ENCODE measurements at regions not wholly inside any gene's neighbourhood (a gene's known extent, or its start where the extent isn't known, plus 50 kb on each side); places are given as distances from the start of the nearest gene placed in this dataset.

- DNase-seq (ENCODE audit: extremely low spot score): no peak
- POLR2A ChIA-PET: no interaction called here
- TF ChIP-seq, protein P1, sequence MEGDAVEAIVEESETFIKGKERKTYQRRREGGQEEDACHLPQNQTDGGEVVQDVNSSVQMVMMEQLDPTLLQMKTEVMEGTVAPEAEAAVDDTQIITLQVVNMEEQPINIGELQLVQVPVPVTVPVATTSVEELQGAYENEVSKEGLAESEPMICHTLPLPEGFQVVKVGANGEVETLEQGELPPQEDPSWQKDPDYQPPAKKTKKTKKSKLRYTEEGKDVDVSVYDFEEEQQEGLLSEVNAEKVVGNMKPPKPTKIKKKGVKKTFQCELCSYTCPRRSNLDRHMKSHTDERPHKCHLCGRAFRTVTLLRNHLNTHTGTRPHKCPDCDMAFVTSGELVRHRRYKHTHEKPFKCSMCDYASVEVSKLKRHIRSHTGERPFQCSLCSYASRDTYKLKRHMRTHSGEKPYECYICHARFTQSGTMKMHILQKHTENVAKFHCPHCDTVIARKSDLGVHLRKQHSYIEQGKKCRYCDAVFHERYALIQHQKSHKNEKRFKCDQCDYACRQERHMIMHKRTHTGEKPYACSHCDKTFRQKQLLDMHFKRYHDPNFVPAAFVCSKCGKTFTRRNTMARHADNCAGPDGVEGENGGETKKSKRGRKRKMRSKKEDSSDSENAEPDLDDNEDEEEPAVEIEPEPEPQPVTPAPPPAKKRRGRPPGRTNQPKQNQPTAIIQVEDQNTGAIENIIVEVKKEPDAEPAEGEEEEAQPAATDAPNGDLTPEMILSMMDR (IDR thresholded peaks at IDR 0.05; ENCODE audit: control extremely low read depth, extremely low read depth, low read depth, missing control alignments): no peak
- CTCF ChIA-PET: no interaction called here
Observed at GRCh38 chr20:57952136-57952535, 242.3 kb upstream of the PMEPA1 start.

DNA sequence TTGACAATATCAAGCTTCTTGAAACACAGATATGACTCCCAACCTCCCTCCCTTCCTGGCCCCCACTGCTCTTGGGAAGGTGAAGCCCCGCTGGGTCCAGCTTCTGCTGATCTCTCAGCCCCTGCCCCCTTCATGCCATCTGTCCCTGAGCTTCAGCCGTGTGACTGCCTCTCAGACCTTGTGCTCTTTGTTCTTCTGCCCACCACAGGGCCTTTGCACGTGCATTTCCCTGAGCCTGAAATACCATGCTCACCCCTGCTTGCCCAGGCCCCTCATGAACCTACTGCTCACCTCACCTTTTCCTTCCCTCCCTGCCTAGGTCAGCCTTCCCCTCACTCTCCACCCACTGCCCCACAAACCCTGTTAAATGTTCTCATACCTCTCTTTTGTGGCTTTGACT lies 241.7 kb upstream of the PMEPA1 start:
- TF ChIP-seq, protein P1 (IDR thresholded peaks at IDR 0.05; ENCODE audit: control extremely low read depth, extremely low read depth, low read depth, missing control alignments): no peak
- ChIA-PET POLR2A (no interaction called here), CTCF (no interaction called here)
- DNase-seq (ENCODE audit: extremely low spot score): no peak

- ChIA-PET CTCF (no interaction called here), POLR2A (no interaction called here)
- no peak for DNase-seq (ENCODE audit: extremely low spot score)
- TF ChIP-seq, protein P1 (IDR thresholded peaks at IDR 0.05; ENCODE audit: control extremely low read depth, extremely low read depth, low read depth, missing control alignments): no peak
Observed at GRCh38 chr20:57950764-57951485, 241.1 kb upstream of the PMEPA1 start.

- POLR2A ChIA-PET: no interaction called here
- CTCF ChIA-PET: no interaction called here
- no peak for DNase-seq (ENCODE audit: extremely low spot score)
- TF ChIP-seq, protein P1 (IDR thresholded peaks at IDR 0.05; ENCODE audit: control extremely low read depth, extremely low read depth, low read depth, missing control alignments): no peak
Observed at GRCh38 chr20:57948180-57948955, 238.6 kb upstream of the PMEPA1 start.

- CTCF ChIA-PET: no interaction called here
- TF ChIP-seq, protein P1 (IDR thresholded peaks at IDR 0.05; ENCODE audit: control extremely low read depth, extremely low read depth, low read depth, missing control alignments): no peak
- no peak for DNase-seq (ENCODE audit: extremely low spot score)
- POLR2A ChIA-PET: no interaction called here
Observed at GRCh38 chr20:57947421-57948179, 237.8 kb upstream of the PMEPA1 start.

GRCh38 chr20:57946559-57947315 lies 236.9 kb upstream of the PMEPA1 start:
- ChIA-PET POLR2A (no interaction called here), CTCF (no interaction called here)
- TF ChIP-seq, protein P1 (IDR thresholded peaks at IDR 0.05; ENCODE audit: control extremely low read depth, extremely low read depth, low read depth, missing control alignments): no peak
- DNase-seq (ENCODE audit: extremely low spot score): no peak

Measured in GM10248 (cell line).